ACC112 (cell line): ENCODE measurements at regions not wholly inside any gene's neighbourhood (a gene's known extent, or its start where the extent isn't known, plus 50 kb on each side); places are given as distances from the start of the nearest gene placed in this dataset.

Experiments used
- H2AFZ ChIP-seq: fragments of 200-600 bp; sonication (generic); one replicate; pipeline ENCODE4 v1.6.0; 2017; ENCODE audit warnings: antibody characterized with exemption, low read length; ENCODE audit not compliant: unreplicated experiment
- H3K27ac ChIP-seq: fragments of 200-600 bp; sonication (generic); 2 replicates; pipeline ENCODE4 v1.5.1; 2014; ENCODE audit warnings: low read depth, mild to moderate bottlenecking, antibody characterized with exemption, low read length, moderate library complexity
- H3K27me3 ChIP-seq: fragments of 200-600 bp; sonication (generic); 2 replicates; pipeline ENCODE4 v1.6.1; 2014; ENCODE audit warnings: mild to moderate bottlenecking, antibody characterized with exemption, low read length, moderate library complexity, mixed read lengths; ENCODE audit not compliant: insufficient read depth
- H3K36me3 ChIP-seq: fragments of 200-600 bp; sonication (generic); 2 replicates; pipeline ENCODE4 v1.6.1; 2016; ENCODE audit warnings: mild to moderate bottlenecking, antibody characterized with exemption, low read length, moderate library complexity, mixed read lengths; ENCODE audit not compliant: insufficient read depth
- H3K4me1 ChIP-seq: fragments of 200-600 bp; sonication (generic); one replicate; pipeline ENCODE4 v1.6.1; 2016; ENCODE audit warnings: low read length, mixed read lengths; ENCODE audit not compliant: insufficient read depth, unreplicated experiment, control insufficient read depth
- H3K4me3 ChIP-seq: fragments of 200-600 bp; sonication (generic); 2 replicates; pipeline ENCODE4 v1.5.1; 2014; ENCODE audit warnings: mild to moderate bottlenecking, low read depth, low read length
- H3K79me2 ChIP-seq: fragments of 200-600 bp; sonication (generic); one replicate; pipeline ENCODE4 v1.6.0; 2016; ENCODE audit warnings: low read length; ENCODE audit not compliant: control insufficient read depth, unreplicated experiment, insufficient read depth

DNA sequence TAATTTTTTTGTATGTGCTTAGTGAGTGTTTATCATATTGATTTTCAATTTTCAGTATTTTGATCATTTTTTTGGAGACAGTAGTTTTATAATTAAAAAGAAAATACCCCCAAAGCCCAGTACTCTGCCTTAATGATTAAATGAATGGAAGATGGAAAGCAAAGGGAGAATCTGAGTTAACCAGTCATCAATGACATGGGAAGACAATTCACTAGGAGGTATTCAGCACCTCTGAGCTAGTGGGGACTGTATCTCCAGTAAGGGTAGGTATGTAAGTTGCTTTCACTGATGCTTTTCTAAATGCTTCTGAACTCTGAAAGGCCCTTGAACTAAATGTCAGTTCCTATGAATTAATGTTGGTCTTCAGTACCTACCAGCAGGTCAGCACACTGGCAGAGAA, 590.4 kb upstream of the DPPA4 start:
- Histone ChIP-seq H3K36me3 (no peaks in the 10 kb centered on the region), H3K79me2 (no peaks in the 10 kb centered on the region), H3K4me3 (no peak overlapping the region), H3K4me1 (peaks cover 16% of the 10 kb centered on the region), H3K27ac (peak overlapping the region; percentile 85), H3K27me3 (no peaks in the 10 kb centered on the region), H2AFZ (peak overlapping the region; percentile 60)

GRCh38 chr3:109930582-109930981, 593.2 kb upstream of the DPPA4 start:
- Histone ChIP-seq H3K27me3 (no peaks in the 10 kb centered on the region), H2AFZ (no peak overlapping the region), H3K27ac (no peak overlapping the region), H3K79me2 (no peaks in the 10 kb centered on the region), H3K4me3 (no peak overlapping the region), H3K4me1 (peaks cover 16% of the 10 kb centered on the region), H3K36me3 (no peaks in the 10 kb centered on the region)

- H3K36me3 ChIP-seq = no peaks in the 10 kb centered on the region
- H3K4me1 ChIP-seq = no peaks in the 10 kb centered on the region
- no peaks in the 10 kb centered on the region for H3K79me2 ChIP-seq
- no peak overlapping the region for H3K27ac ChIP-seq
- H2AFZ ChIP-seq = no peak overlapping the region
- no peaks in the 10 kb centered on the region for H3K27me3 ChIP-seq
- no peak overlapping the region for H3K4me3 ChIP-seq
Measured at GRCh38 chr3:109933576-109933975, 596.2 kb upstream of the DPPA4 start.

DNA sequence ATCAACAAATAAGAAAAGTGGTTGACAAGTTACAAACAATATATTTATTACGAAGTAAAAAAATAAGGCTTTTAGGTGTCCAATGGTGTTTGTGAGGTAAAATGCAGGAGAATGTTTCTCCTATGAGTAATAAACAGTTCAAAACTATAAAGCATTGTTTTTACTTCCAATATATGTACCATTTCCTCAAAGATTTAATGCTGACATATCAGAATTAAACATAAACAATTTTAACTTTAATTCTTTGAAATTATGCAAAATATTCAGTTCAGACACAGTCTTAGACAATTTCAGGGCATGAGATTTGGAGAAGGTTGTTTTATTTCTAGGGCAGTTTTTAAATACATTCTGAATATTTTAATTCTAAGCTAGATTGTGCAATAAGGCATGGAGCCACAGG, 602.5 kb upstream of the DPPA4 start:
- Histone ChIP-seq H3K79me2 (no peaks in the 10 kb centered on the region), H3K36me3 (no peaks in the 10 kb centered on the region), H3K27ac (no peak overlapping the region), H2AFZ (no peak overlapping the region), H3K4me3 (no peak overlapping the region), H3K27me3 (no peaks in the 10 kb centered on the region), H3K4me1 (no peaks in the 10 kb centered on the region)

DNA sequence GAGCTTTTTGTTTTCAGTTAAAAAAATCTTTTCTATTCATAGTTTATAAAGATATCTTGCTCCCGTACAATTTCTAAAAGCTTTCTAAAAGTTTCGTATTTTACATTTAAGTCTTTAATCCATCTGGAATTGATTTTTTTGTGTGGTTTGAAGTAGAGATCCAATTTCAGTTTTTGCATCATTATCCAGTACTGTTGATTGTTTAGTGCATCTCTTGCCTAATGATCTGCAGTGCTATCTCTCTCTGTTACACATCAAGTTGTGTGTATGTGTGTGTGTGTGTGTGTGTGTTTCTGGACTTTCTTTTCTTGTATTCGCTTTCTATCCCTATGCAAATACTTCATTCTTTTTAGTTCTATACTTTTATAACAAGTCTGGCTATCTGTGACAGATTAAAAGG, 605.8 kb upstream of the DPPA4 start:
- Histone ChIP-seq H3K4me1 (no peaks in the 10 kb centered on the region), H3K27me3 (no peaks in the 10 kb centered on the region), H3K27ac (no peak overlapping the region), H3K36me3 (no peaks in the 10 kb centered on the region), H2AFZ (no peak overlapping the region), H3K4me3 (no peak overlapping the region), H3K79me2 (no peaks in the 10 kb centered on the region)

- H3K27me3 ChIP-seq = no peaks in the 10 kb centered on the region
- no peaks in the 10 kb centered on the region for H3K79me2 ChIP-seq
- H3K27ac ChIP-seq = no peak overlapping the region
- no peaks in the 10 kb centered on the region for H3K4me1 ChIP-seq
- H3K36me3 ChIP-seq = no peaks in the 10 kb centered on the region
- no peak overlapping the region for H3K4me3 ChIP-seq
- H2AFZ ChIP-seq = no peak overlapping the region
Measured at GRCh38 chr3:109944836-109945235, 607.5 kb upstream of the DPPA4 start.

GRCh38 chr3:109952924-109953323, 615.6 kb upstream of the DPPA4 start:
- H3K27me3 ChIP-seq = no peaks in the 10 kb centered on the region
- H2AFZ ChIP-seq = no peak overlapping the region
- no peaks in the 10 kb centered on the region for H3K79me2 ChIP-seq
- H3K27ac ChIP-seq = no peak overlapping the region
- no peak overlapping the region for H3K4me3 ChIP-seq
- H3K4me1 ChIP-seq = peaks cover 5% of the 10 kb centered on the region
- no peaks in the 10 kb centered on the region for H3K36me3 ChIP-seq

DNA sequence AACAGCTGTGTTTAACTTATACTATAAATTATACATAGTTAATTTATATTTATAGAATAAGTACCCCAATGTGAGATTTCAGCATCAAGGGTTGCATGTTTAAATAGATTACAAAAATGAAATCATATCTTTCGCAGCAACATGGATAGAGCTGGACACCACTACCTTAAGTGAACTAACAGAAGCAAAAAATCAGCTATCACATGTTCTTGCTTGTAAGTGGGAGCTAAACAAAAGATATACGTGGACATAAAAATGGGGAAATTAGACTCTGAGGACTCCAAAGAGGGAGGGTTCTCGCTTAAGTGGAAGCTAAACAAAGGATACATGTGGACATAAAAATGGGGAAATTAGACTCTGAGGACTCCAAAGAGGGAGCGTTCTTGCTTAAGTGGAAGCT, 626.5 kb upstream of the DPPA4 start:
- Histone ChIP-seq H3K27ac (no peak overlapping the region), H3K36me3 (no peaks in the 10 kb centered on the region), H3K79me2 (no peaks in the 10 kb centered on the region), H3K4me3 (no peak overlapping the region), H2AFZ (no peak overlapping the region), H3K27me3 (no peaks in the 10 kb centered on the region), H3K4me1 (peaks cover 10% of the 10 kb centered on the region)

GRCh38 chr3:109973733-109974132, 636.4 kb upstream of the DPPA4 start:
- H2AFZ ChIP-seq = no peak overlapping the region
- no peaks in the 10 kb centered on the region for H3K4me1 ChIP-seq
- H3K27ac ChIP-seq = no peak overlapping the region
- H3K27me3 ChIP-seq = no peaks in the 10 kb centered on the region
- no peak overlapping the region for H3K4me3 ChIP-seq
- H3K36me3 ChIP-seq = no peaks in the 10 kb centered on the region
- no peaks in the 10 kb centered on the region for H3K79me2 ChIP-seq

DNA sequence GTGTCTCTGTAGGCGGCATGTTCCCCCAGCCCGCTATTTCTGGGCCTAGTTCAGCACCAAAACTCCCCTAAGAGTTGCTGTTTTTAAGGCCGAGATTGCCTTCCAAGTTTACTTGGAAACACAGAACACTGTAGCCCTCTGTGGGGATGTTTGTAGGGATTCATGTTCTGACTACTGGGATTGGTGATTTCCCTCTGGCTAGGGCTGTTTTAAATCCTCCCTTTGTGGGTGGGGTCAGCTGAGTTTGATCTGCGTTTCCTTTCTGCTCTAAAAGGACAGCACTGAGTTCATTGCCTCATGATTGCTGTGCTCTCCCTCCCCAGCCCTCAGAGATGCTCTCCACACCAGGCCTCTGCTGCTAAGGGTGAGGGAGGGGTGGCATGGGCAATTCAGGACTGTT, 640.6 kb upstream of the DPPA4 start:
- no peaks in the 10 kb centered on the region for H3K79me2 ChIP-seq
- no peak overlapping the region for H2AFZ ChIP-seq
- H3K27me3 ChIP-seq = no peaks in the 10 kb centered on the region
- H3K4me1 ChIP-seq = no peaks in the 10 kb centered on the region
- H3K4me3 ChIP-seq = no peak overlapping the region
- no peaks in the 10 kb centered on the region for H3K36me3 ChIP-seq
- H3K27ac ChIP-seq = no peak overlapping the region

GRCh38 chr3:109982201-109982600, 644.9 kb upstream of the DPPA4 start:
- Histone ChIP-seq H3K36me3 (no peaks in the 10 kb centered on the region), H3K4me3 (no peak overlapping the region), H3K4me1 (no peaks in the 10 kb centered on the region), H3K79me2 (no peaks in the 10 kb centered on the region), H3K27ac (no peak overlapping the region), H2AFZ (no peak overlapping the region), H3K27me3 (no peaks in the 10 kb centered on the region)

DNA sequence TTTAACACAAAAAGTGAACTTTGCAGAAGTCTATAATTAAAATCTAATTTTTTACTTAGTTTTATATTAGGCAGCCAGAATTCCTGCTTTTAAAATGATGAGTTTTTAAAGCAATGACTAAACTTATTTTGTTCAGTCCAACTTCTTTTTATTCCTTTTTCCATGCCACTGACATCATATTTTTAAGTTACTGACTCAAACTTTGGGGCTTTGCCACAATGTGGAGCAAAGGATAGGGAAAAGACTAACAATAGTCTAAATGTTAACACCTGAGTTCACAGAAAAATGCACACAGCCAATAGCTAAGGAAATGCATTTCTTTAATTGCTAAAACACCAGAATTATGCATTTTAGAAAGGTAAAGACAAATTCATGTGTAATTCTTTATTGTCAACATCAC, 647.6 kb upstream of the DPPA4 start:
- no peaks in the 10 kb centered on the region for H3K36me3 ChIP-seq
- no peaks in the 10 kb centered on the region for H3K79me2 ChIP-seq
- no peaks in the 10 kb centered on the region for H3K27me3 ChIP-seq
- no peak overlapping the region for H3K27ac ChIP-seq
- no peak overlapping the region for H3K4me3 ChIP-seq
- H2AFZ ChIP-seq = no peak overlapping the region
- no peaks in the 10 kb centered on the region for H3K4me1 ChIP-seq
